GM23338 (cell line): ENCODE measurements at regions not wholly inside any gene's neighbourhood (a gene's known extent, or its start where the extent isn't known, plus 50 kb on each side); places are given as distances from the start of the nearest gene placed in this dataset.
A peak's percentile ranks its signal among the peaks of the same experiment; 100 is the strongest.

Experiments
- ATAC-seq: fragments of 200-7000 bp; cut with Tn5 transposase; 3 replicates; pipeline ENCODE4 v1.9.1; 2020
- DNase-seq: peaks from one replicate; pipeline ENCODE4 v3.0.0-alpha.2; 2015; ENCODE audit warnings: low spot score
- H2AFZ ChIP-seq: fragments of 200-600 bp; sonication (generic); 2 replicates; pipeline ENCODE4 v1.8.0; 2016; ENCODE audit warnings: antibody characterized with exemption, mild to moderate bottlenecking, moderate library complexity
- H3F3A ChIP-seq: fragments of 200-600 bp; sonication (generic); replicated peaks from 2 replicates; pipeline ENCODE4 v1.8.0; 2017; ENCODE audit warnings: antibody characterized with exemption, mixed run types, low read depth
- H3K27ac ChIP-seq: fragments of 200-600 bp; sonication (generic); 2 replicates; pipeline ENCODE4 v1.6.1; 2016; ENCODE audit warnings: low read depth
- H3K27me3 ChIP-seq: fragments of 200-600 bp; sonication (generic); 2 replicates; pipeline ENCODE4 v1.8.0; 2016; ENCODE audit warnings: mild to moderate bottlenecking, mixed run types, moderate library complexity; ENCODE audit not compliant: insufficient read depth
- H3K36me3 ChIP-seq: fragments of 200-600 bp; sonication (generic); 2 replicates; pipeline ENCODE4 v1.8.0; 2016; ENCODE audit warnings: mild to moderate bottlenecking; ENCODE audit not compliant: insufficient read depth
- H3K4me1 ChIP-seq: fragments of 200-600 bp; sonication (generic); 2 replicates; pipeline ENCODE4 v1.8.0; 2016; ENCODE audit warnings: mild to moderate bottlenecking, moderate library complexity; ENCODE audit not compliant: insufficient read depth
- H3K4me2 ChIP-seq: fragments of 200-600 bp; sonication (generic); 2 replicates; pipeline ENCODE4 v1.7.1; 2017; ENCODE audit warnings: mixed run types
- H3K4me3 ChIP-seq: fragments of 200-600 bp; sonication (generic); 2 replicates; pipeline ENCODE4 v1.6.1; 2016; ENCODE audit warnings: mixed run types
- H3K79me2 ChIP-seq: fragments of 200-600 bp; sonication (generic); replicated peaks from 2 replicates; pipeline ENCODE4 v1.8.0; 2017; ENCODE audit warnings: mild to moderate bottlenecking; ENCODE audit not compliant: insufficient read depth
- H3K9me2 ChIP-seq: fragments of 200-600 bp; sonication (generic); 2 replicates; pipeline ENCODE4 v1.8.0; 2017; ENCODE audit not compliant: insufficient read depth
- H4K20me1 ChIP-seq: fragments of 200-600 bp; sonication (generic); replicated peaks from 2 replicates; pipeline ENCODE4 v1.8.0; 2017; ENCODE audit warnings: mild to moderate bottlenecking; ENCODE audit not compliant: insufficient read depth
- H3K27ac Mint-ChIP-seq: 2 replicates; pipeline ENCODE4 v1.8.0; 2020; ENCODE audit warnings: inconsistent platforms, mild to moderate bottlenecking, moderate library complexity, mixed read lengths
- H3K27me3 Mint-ChIP-seq: 3 replicates; pipeline ENCODE4 v1.8.0; 2022; ENCODE audit warnings: low read depth, mild to moderate bottlenecking, moderate library complexity, mixed read lengths, inconsistent platforms; ENCODE audit not compliant: insufficient read depth, poor library complexity
- H3K36me3 Mint-ChIP-seq: 3 replicates; pipeline ENCODE4 v1.8.0; 2021; ENCODE audit warnings: low read depth, mild to moderate bottlenecking, inconsistent platforms, moderate library complexity, mixed read lengths
- H3K4me1 Mint-ChIP-seq: 3 replicates; pipeline ENCODE4 v1.8.0; 2020; ENCODE audit warnings: mild to moderate bottlenecking, inconsistent platforms, mixed read lengths
- H3K4me3 Mint-ChIP-seq: 3 replicates; pipeline ENCODE4 v1.8.0; 2021; ENCODE audit warnings: moderate library complexity, mild to moderate bottlenecking, inconsistent platforms, mixed read lengths
- H3K9me3 Mint-ChIP-seq: 3 replicates; pipeline ENCODE4 v1.8.0; 2020; ENCODE audit warnings: moderate library complexity, mild to moderate bottlenecking, inconsistent platforms, mixed read lengths
- CTCF ChIP-seq, 2 experiments: fragments of 200-600 bp in 1 of 2; sonication (generic) in 1 of 2; conservative IDR thresholded peaks; 2 replicates each; pipeline versions ENCODE4 v1.5.1 to v1.6.1; 2016 to 2017; ENCODE audit warnings: antibody characterized with exemption in 2 of 2, low read depth in 2 of 2, mild to moderate bottlenecking in 2 of 2, moderate library complexity in 1 of 2
- EZH2 ChIP-seq: fragments of 200-600 bp; sonication (generic); IDR thresholded peaks from one replicate; pipeline ENCODE4 v1.8.0; 2017; ENCODE audit warnings: antibody characterized with exemption, mild to moderate bottlenecking, low read depth; ENCODE audit not compliant: unreplicated experiment
- EZH2phosphoT487 ChIP-seq: fragments of 200-600 bp; sonication (generic); IDR thresholded peaks from one replicate; pipeline ENCODE4 v1.8.1; 2018; ENCODE audit warnings: antibody characterized with exemption; ENCODE audit not compliant: unreplicated experiment
- JUNB ChIP-seq: IDR thresholded peaks from one replicate; pipeline ENCODE4 v1.6.1; 2016; ENCODE audit warnings: antibody characterized with exemption; ENCODE audit not compliant: unreplicated experiment
- ZNF114 ChIP-seq: fragments of 250-450 bp; sonication (Bioruptor Pico); IDR thresholded peaks from 2 replicates; pipeline ENCODE4 v1.5.0; 2020; ENCODE audit warnings: mild to moderate bottlenecking, moderate library complexity
- ZNF331 ChIP-seq: fragments of 250-450 bp; sonication (Bioruptor Pico); IDR thresholded peaks from 2 replicates; pipeline ENCODE4 v1.5.0; 2020; ENCODE audit warnings: low read depth, mild to moderate bottlenecking, moderate library complexity
- TF ChIP-seq, protein P1 (sequence below): fragments of 250-450 bp; sonication (Bioruptor Pico); IDR thresholded peaks from 2 replicates; pipeline ENCODE4 v1.5.0; 2020; ENCODE audit warnings: mild to moderate bottlenecking, moderate library complexity
- TF ChIP-seq, protein P2 (sequence below): IDR thresholded peaks from 2 replicates; pipeline ENCODE4 v1.6.1; 2016; ENCODE audit warnings: antibody characterized with exemption

GRCh38 chr1:59146651-59147358 lies 150.1 kb upstream of the FGGY start:
- H3K36me3 ChIP-seq = no peaks in the 10 kb centered on the region
- peaks cover 22% of the 10 kb centered on the region for H3K27me3 ChIP-seq
- ATAC-seq = peak; percentile 81
- H2AFZ ChIP-seq = peak overlapping the region; percentile 99
- Mint-ChIP-seq H3K4me3 (peak overlapping the region; percentile 74), H3K27ac (no peak overlapping the region), H3K36me3 (no peaks in the 10 kb centered on the region), H3K4me1 (peaks cover 33% of the 10 kb centered on the region), H3K27me3 (peaks cover 6% of the 10 kb centered on the region), H3K9me3 (no peaks in the 10 kb centered on the region)
- H4K20me1 ChIP-seq = no peaks in the 10 kb centered on the region
- peak overlapping the region; percentile 67 for H3K4me3 ChIP-seq
- peak overlapping the region; percentile 83 for H3K4me2 ChIP-seq
- peaks cover 34% of the 10 kb centered on the region for H3K4me1 ChIP-seq
- H3K27ac ChIP-seq = no peak overlapping the region
- peaks cover 11% of the 10 kb centered on the region; the same call in 1 of the 2 replicates for H3F3A ChIP-seq
- no peaks in the 10 kb centered on the region for H3K79me2 ChIP-seq
- DNase-seq = peak; percentile 70
- H3K9me2 ChIP-seq = no peaks in the 10 kb centered on the region; the same call in 1 of the 2 replicates
- TF ChIP-seq JUNB (no peak), CTCF (conservative IDR thresholded peaks at IDR 0.05; ENCODE audit: low read depth in 2 of 2) (peak in 1 of 2 experiments; percentile 34; a peak in 2 of 4 replicates)

GRCh38 chr1:59149435-59149834 lies 147.5 kb upstream of the FGGY start:
- peaks cover 32% of the 10 kb centered on the region for H3K4me1 ChIP-seq
- H4K20me1 ChIP-seq = no peaks in the 10 kb centered on the region
- H3K79me2 ChIP-seq = no peaks in the 10 kb centered on the region
- no peak for ATAC-seq
- no peak overlapping the region for H3K4me2 ChIP-seq
- H3K9me2 ChIP-seq = no peaks in the 10 kb centered on the region; the same call in 1 of the 2 replicates
- Mint-ChIP-seq H3K9me3 (no peaks in the 10 kb centered on the region; the same call in 2 of the 3 replicates), H3K27me3 (peaks cover 6% of the 10 kb centered on the region), H3K27ac (no peak overlapping the region), H3K4me3 (no peak overlapping the region), H3K36me3 (no peaks in the 10 kb centered on the region), H3K4me1 (peaks cover 35% of the 10 kb centered on the region)
- H2AFZ ChIP-seq = no peak overlapping the region
- H3K27me3 ChIP-seq = peaks cover 22% of the 10 kb centered on the region
- no peak overlapping the region for H3K27ac ChIP-seq
- DNase-seq = no peak
- TF ChIP-seq ZNF114 (CRISPR knock-in tag) = no peak
- no peak for TF ChIP-seq JUNB
- TF ChIP-seq EZH2phosphoT487 = no peak
- TF ChIP-seq, protein P1, sequence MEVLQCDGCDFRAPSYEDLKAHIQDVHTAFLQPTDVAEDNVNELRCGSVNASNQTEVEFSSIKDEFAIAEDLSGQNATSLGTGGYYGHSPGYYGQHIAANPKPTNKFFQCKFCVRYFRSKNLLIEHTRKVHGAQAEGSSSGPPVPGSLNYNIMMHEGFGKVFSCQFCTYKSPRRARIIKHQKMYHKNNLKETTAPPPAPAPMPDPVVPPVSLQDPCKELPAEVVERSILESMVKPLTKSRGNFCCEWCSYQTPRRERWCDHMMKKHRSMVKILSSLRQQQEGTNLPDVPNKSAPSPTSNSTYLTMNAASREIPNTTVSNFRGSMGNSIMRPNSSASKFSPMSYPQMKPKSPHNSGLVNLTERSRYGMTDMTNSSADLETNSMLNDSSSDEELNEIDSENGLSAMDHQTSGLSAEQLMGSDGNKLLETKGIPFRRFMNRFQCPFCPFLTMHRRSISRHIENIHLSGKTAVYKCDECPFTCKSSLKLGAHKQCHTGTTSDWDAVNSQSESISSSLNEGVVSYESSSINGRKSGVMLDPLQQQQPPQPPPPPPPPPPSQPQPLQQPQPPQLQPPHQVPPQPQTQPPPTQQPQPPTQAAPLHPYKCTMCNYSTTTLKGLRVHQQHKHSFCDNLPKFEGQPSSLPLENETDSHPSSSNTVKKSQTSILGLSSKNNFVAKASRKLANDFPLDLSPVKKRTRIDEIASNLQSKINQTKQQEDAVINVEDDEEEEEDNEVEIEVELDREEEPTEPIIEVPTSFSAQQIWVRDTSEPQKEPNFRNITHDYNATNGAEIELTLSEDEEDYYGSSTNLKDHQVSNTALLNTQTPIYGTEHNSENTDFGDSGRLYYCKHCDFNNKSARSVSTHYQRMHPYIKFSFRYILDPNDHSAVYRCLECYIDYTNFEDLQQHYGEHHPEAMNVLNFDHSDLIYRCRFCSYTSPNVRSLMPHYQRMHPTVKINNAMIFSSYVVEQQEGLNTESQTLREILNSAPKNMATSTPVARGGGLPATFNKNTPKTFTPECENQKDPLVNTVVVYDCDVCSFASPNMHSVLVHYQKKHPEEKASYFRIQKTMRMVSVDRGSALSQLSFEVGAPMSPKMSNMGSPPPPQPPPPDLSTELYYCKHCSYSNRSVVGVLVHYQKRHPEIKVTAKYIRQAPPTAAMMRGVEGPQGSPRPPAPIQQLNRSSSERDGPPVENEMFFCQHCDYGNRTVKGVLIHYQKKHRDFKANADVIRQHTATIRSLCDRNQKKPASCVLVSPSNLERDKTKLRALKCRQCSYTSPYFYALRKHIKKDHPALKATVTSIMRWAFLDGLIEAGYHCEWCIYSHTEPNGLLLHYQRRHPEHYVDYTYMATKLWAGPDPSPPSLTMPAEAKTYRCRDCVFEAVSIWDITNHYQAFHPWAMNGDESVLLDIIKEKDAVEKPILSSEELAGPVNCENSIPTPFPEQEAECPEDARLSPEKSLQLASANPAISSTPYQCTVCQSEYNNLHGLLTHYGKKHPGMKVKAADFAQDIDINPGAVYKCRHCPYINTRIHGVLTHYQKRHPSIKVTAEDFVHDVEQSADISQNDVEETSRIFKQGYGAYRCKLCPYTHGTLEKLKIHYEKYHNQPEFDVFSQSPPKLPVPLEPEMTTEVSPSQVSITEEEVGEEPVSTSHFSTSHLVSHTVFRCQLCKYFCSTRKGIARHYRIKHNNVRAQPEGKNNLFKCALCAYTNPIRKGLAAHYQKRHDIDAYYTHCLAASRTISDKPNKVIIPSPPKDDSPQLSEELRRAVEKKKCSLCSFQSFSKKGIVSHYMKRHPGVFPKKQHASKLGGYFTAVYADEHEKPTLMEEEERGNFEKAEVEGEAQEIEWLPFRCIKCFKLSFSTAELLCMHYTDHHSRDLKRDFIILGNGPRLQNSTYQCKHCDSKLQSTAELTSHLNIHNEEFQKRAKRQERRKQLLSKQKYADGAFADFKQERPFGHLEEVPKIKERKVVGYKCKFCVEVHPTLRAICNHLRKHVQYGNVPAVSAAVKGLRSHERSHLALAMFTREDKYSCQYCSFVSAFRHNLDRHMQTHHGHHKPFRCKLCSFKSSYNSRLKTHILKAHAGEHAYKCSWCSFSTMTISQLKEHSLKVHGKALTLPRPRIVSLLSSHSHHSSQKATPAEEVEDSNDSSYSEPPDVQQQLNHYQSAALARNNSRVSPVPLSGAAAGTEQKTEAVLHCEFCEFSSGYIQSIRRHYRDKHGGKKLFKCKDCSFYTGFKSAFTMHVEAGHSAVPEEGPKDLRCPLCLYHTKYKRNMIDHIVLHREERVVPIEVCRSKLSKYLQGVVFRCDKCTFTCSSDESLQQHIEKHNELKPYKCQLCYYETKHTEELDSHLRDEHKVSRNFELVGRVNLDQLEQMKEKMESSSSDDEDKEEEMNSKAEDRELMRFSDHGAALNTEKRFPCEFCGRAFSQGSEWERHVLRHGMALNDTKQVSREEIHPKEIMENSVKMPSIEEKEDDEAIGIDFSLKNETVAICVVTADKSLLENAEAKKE = no peak
- no peak for TF ChIP-seq EZH2
- no peak for TF ChIP-seq CTCF (conservative IDR thresholded peaks at IDR 0.05; ENCODE audit: low read depth in 2 of 2)
- TF ChIP-seq, protein P2, sequence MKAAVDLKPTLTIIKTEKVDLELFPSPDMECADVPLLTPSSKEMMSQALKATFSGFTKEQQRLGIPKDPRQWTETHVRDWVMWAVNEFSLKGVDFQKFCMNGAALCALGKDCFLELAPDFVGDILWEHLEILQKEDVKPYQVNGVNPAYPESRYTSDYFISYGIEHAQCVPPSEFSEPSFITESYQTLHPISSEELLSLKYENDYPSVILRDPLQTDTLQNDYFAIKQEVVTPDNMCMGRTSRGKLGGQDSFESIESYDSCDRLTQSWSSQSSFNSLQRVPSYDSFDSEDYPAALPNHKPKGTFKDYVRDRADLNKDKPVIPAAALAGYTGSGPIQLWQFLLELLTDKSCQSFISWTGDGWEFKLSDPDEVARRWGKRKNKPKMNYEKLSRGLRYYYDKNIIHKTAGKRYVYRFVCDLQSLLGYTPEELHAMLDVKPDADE = no peak
- no peak for TF ChIP-seq ZNF331
- H3K36me3 ChIP-seq = no peaks in the 10 kb centered on the region
- peaks cover 11% of the 10 kb centered on the region; the same call in 1 of the 2 replicates for H3F3A ChIP-seq
- no peak overlapping the region for H3K4me3 ChIP-seq
